Cardiac muscle cell (in vitro differentiated cells and primary cell): ENCODE measurements at regions not wholly inside any gene's neighbourhood (a gene's known extent, or its start where the extent isn't known, plus 50 kb on each side); places are given as distances from the start of the nearest gene placed in this dataset.

Source experiments
- DNase-seq, 2 donors: peaks; one replicate each; pipeline versions ENCODE4 v3.0.0 to v3.0.0-alpha.2; 2010 to 2017; ENCODE audit warnings: low read depth in 1 of 2, low spot score in 1 of 2
- H3K27ac ChIP-seq: fragments of 200-600 bp; sonication (generic); 2 replicates; pipeline ENCODE4 v1.5.1; 2016
- H3K27me3 ChIP-seq: fragments of 200-600 bp; sonication (generic); 2 replicates; pipeline ENCODE4 v1.6.0; 2016; ENCODE audit warnings: control low read depth
- H3K36me3 ChIP-seq: fragments of 200-600 bp; sonication (generic); 2 replicates; pipeline ENCODE4 v1.5.1; 2016; ENCODE audit warnings: control low read depth
- H3K4me1 ChIP-seq: fragments of 200-600 bp; sonication (generic); 2 replicates; pipeline ENCODE4 v1.8.1; 2017; ENCODE audit warnings: low read depth, mild to moderate bottlenecking, mixed run types
- H3K4me3 ChIP-seq: fragments of 200-600 bp; sonication (generic); 2 replicates; pipeline ENCODE4 v1.5.1; 2016; ENCODE audit warnings: mild to moderate bottlenecking
- H3K9me3 ChIP-seq: fragments of 200-600 bp; sonication (generic); 2 replicates; pipeline ENCODE4 v1.5.1; 2017; ENCODE audit warnings: low read depth, mild to moderate bottlenecking, control low read depth
- CTCF ChIP-seq: IDR thresholded peaks from 2 replicates; pipeline ENCODE4 v1.5.1; 2012; ENCODE audit warnings: low read depth, mild to moderate bottlenecking, low read length

DNA sequence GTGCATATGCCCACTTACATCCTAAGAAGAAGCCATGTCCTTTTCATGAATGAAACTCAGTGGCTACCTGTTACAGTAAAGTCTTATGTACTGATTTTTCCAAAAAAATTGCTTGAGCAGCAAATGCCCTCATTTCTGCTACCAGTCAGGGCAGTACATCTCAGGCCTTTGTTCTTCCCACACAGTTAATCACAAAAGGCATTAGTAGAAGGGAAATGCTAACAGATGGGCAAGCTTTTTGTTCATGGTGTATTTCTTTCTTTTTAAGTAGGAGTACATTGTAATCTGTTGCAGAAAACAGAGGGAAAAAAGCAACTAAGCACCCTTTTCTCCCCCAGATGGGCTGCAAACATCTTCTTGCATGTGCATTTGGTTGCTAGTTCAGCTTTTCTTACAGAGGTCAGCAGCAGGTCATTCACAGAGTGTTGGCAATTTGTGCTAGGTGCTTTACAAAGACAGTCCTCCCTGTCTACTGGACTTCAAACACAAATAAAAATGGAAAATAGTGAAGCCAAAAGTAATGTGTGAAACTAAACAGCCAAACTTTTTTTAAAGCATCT is 373.4 kb downstream of the PRDM5 start:
- Histone ChIP-seq H3K27me3 (no peaks in the 10 kb centered on the region), H3K9me3 (no peaks in the 10 kb centered on the region), H3K4me3 (no peak overlapping the region), H3K4me1 (no peaks in the 10 kb centered on the region), H3K36me3 (no peaks in the 10 kb centered on the region), H3K27ac (peak overlapping the region; percentile 20)
- no peak for TF ChIP-seq CTCF
- peak in 1 of 2 donors; percentile 18 for DNase-seq

- Histone ChIP-seq H3K4me1 (no peaks in the 10 kb centered on the region), H3K4me3 (no peak overlapping the region), H3K27me3 (no peaks in the 10 kb centered on the region), H3K36me3 (no peaks in the 10 kb centered on the region), H3K9me3 (no peaks in the 10 kb centered on the region), H3K27ac (no peak overlapping the region)
- DNase-seq, result no peak
- no peak for TF ChIP-seq CTCF
These were observed 377.1 kb downstream of the PRDM5 start for GRCh38 chr4:120545391-120545790.

DNA sequence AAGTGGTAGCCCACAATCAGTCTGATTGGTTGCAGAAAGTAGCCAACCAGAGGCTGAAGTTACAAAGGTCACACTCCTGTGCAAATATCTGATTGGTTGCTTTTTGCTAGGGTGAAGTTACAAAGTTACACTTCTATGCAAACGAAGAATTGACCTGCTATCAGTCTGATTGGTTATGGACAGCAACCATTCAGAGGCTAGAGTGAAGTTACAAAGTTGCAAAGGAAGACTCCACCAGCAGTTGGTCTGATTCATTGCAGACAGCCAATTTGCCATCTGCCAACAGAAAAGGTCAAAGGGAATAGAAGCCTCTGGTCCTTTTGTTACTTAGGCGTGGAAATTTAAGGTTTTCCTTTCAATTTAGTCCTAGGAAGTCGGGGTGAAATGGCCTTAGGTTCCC is 377.7 kb downstream of the PRDM5 start:
- Histone ChIP-seq H3K4me1 (no peaks in the 10 kb centered on the region), H3K27ac (no peak overlapping the region), H3K4me3 (no peak overlapping the region), H3K27me3 (no peaks in the 10 kb centered on the region), H3K9me3 (no peaks in the 10 kb centered on the region), H3K36me3 (no peaks in the 10 kb centered on the region)
- TF ChIP-seq CTCF, result no peak
- DNase-seq, result no peak

GRCh38 chr4:120540625-120541024 is 381.9 kb downstream of the PRDM5 start:
- Histone ChIP-seq H3K27me3 (no peaks in the 10 kb centered on the region), H3K9me3 (no peaks in the 10 kb centered on the region), H3K27ac (no peak overlapping the region), H3K4me1 (no peaks in the 10 kb centered on the region), H3K4me3 (no peak overlapping the region), H3K36me3 (no peaks in the 10 kb centered on the region)
- TF ChIP-seq CTCF, result no peak
- DNase-seq, result no peak

GRCh38 chr4:120536884-120537283 is 385.6 kb downstream of the PRDM5 start:
- no peaks in the 10 kb centered on the region for H3K9me3 ChIP-seq
- TF ChIP-seq CTCF, result no peak

DNA sequence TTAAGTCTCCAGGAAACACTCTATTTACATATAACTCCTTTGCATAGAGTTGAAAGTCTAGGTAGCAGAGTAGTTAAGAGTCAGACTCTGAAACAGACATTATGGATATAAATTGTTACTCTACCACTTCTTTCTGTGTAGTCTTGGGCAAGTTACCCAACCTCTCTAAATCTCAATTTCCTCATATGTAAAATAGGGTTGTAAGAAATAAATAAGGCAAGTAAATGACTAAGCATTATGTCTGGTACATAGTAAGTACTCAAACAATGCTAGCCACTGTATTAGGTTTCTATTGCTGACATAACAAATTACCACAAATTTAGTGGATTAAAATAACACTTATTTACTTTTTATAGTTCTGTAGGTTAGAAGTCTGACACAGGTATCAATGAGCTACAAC is 394.1 kb downstream of the PRDM5 start:
- Histone ChIP-seq H3K36me3 (no peaks in the 10 kb centered on the region), H3K27me3 (no peaks in the 10 kb centered on the region), H3K4me1 (no peaks in the 10 kb centered on the region), H3K4me3 (no peak overlapping the region), H3K27ac (no peak overlapping the region), H3K9me3 (no peaks in the 10 kb centered on the region)
- DNase-seq, result no peak
- no peak for TF ChIP-seq CTCF

More at GRCh38 chr4:120536884-120537283, 385.6 kb downstream of the PRDM5 start:
- Histone ChIP-seq H3K4me1 (no peaks in the 10 kb centered on the region), H3K27me3 (no peaks in the 10 kb centered on the region), H3K4me3 (no peak overlapping the region), H3K36me3 (no peaks in the 10 kb centered on the region), H3K27ac (no peak overlapping the region)
- no peak for DNase-seq
